H1 (cell line): ENCODE measurements at regions not wholly inside any gene's neighbourhood (a gene's known extent, or its start where the extent isn't known, plus 50 kb on each side); places are given as distances from the start of the nearest gene placed in this dataset.
A peak's percentile ranks its signal among the peaks of the same experiment; 100 is the strongest.

Experiments
- CTCF ChIA-PET: fragments of 300-600 bp; sonication (Branson Sonifier 250); formaldehyde crosslinking; loops from one replicate; lab custom pipeline; 2021; ENCODE audit not compliant: partially characterized antibody; lab: Charles Lee
- POLR2A ChIA-PET: fragments of 300-600 bp; sonication (Branson Sonifier 250); formaldehyde crosslinking; loops from one replicate; lab custom pipeline; 2021; ENCODE audit warnings: inconsistent platforms; ENCODE audit not compliant: partially characterized antibody; lab: Charles Lee
- DNase-seq, 2 experiments: peaks; one replicate each; pipeline versions ENCODE4 v3.0.0 to v3.0.0-alpha.2; 2010 to 2022; ENCODE audit warnings: low spot score in 2 of 2, low read depth in 1 of 2, mixed read lengths in 1 of 2
- FAIRE-seq: peaks from 2 replicates; lab custom pipeline; 2011; peaks lifted over from hg19 to GRCh38; lab: Jason Lieb, UNC
- H2AFZ ChIP-seq: 2 replicates; pipeline ENCODE4 v1.8.1; 2012; ENCODE audit warnings: low read length, inconsistent platforms
- H2AK5ac ChIP-seq: 2 replicates; pipeline ENCODE4 v1.6.1; 2013; ENCODE audit warnings: low read depth, low read length
- H2BK120ac ChIP-seq: replicated peaks from 2 replicates; pipeline ENCODE3; 2013; ENCODE audit warnings: low read depth, low read length, inconsistent platforms
- H2BK12ac ChIP-seq: 2 replicates; pipeline ENCODE4 v1.6.1; 2013; ENCODE audit warnings: low read depth, low read length
- H2BK15ac ChIP-seq: 2 replicates; pipeline ENCODE4 v1.6.1; 2013; ENCODE audit warnings: low read length
- H2BK20ac ChIP-seq: 2 replicates; pipeline ENCODE4 v1.6.1; 2013; ENCODE audit warnings: low read length
- H2BK5ac ChIP-seq: 2 replicates; pipeline ENCODE4 v1.6.1; 2013; ENCODE audit warnings: low read depth, low read length
- H3K14ac ChIP-seq: 2 replicates; pipeline ENCODE4 v1.6.1; 2013; ENCODE audit warnings: inconsistent platforms; ENCODE audit not compliant: insufficient read length
- H3K18ac ChIP-seq: 2 replicates; pipeline ENCODE4 v1.6.1; 2013; ENCODE audit warnings: low read length; ENCODE audit errors: extremely low read depth
- H3K23ac ChIP-seq: 2 replicates; pipeline ENCODE4 v1.6.1; 2013; ENCODE audit warnings: inconsistent platforms; ENCODE audit not compliant: insufficient read length
- H3K23me2 ChIP-seq: 2 replicates; pipeline ENCODE4 v1.6.1; 2013; ENCODE audit warnings: low read depth, low read length
- H3K27ac ChIP-seq: 2 replicates; pipeline ENCODE4 v1.6.1; 2011; ENCODE audit warnings: low read depth, low read length, inconsistent platforms
- H3K27me3 ChIP-seq, 4 experiments: replicated peaks in 1 of 4; 1 replicate in 1 of 4; 2 replicates in 3 of 4; pipeline versions ENCODE4 v1.6.1 to v1.8.1; 2011 to 2013; ENCODE audit warnings: low read length in 3 of 4, mild to moderate bottlenecking in 3 of 4, inconsistent platforms in 2 of 4, mixed read lengths in 2 of 4, moderate library complexity in 1 of 4; ENCODE audit not compliant: control insufficient read depth in 3 of 4, insufficient read depth in 3 of 4; ENCODE audit errors: extremely low read depth in 1 of 4
- H3K36me3 ChIP-seq, 4 experiments: 2 replicates each; pipeline versions ENCODE4 v1.6.1 to v1.8.1; 2011 to 2013; ENCODE audit warnings: mild to moderate bottlenecking in 4 of 4, low read length in 3 of 4, moderate library complexity in 2 of 4, control low read depth in 1 of 4, inconsistent platforms in 1 of 4; ENCODE audit not compliant: insufficient read depth in 4 of 4, control insufficient read depth in 2 of 4
- H3K4ac ChIP-seq: replicated peaks from 2 replicates; pipeline ENCODE3; 2013; ENCODE audit warnings: low read length, low read depth, mixed read lengths, inconsistent platforms; ENCODE audit not compliant: insufficient read length
- H3K4me1 ChIP-seq, 4 experiments: replicated peaks in 1 of 4; 1 replicate in 1 of 4; 2 replicates in 3 of 4; pipeline versions ENCODE4 v1.6.1 to v1.8.1; 2011 to 2013; ENCODE audit warnings: low read length in 3 of 4, inconsistent platforms in 2 of 4, mixed read lengths in 1 of 4; ENCODE audit not compliant: insufficient read depth in 4 of 4, control insufficient read depth in 3 of 4
- H3K4me2 ChIP-seq, 2 experiments: 2 replicates each; pipeline versions ENCODE4 v1.6.1 to v1.8.1; 2011 to 2013; ENCODE audit warnings: low read depth in 2 of 2, low read length in 2 of 2, control low read depth in 1 of 2, inconsistent platforms in 1 of 2, mild to moderate bottlenecking in 1 of 2; ENCODE audit not compliant: insufficient read depth in 1 of 2
- H3K4me3 ChIP-seq, 4 experiments: fragments of 200-600, 300-600 bp in 1 of 4; sonication (generic), shearing (Covaris generic), sonication (Bioruptor Twin) in 1 of 4; 2 replicates each; pipeline versions ENCODE4 v1.5.1 to v1.8.1; 2011 to 2016; ENCODE audit warnings: low read length in 4 of 4, low read depth in 3 of 4, control low read depth in 2 of 4, inconsistent platforms in 2 of 4, mild to moderate bottlenecking in 2 of 4, mixed read lengths in 1 of 4, moderate library complexity in 1 of 4; ENCODE audit not compliant: insufficient read depth in 2 of 4; ENCODE audit errors: extremely low read depth in 1 of 4
- H3K56ac ChIP-seq: replicated peaks from 2 replicates; pipeline ENCODE3; 2013; ENCODE audit warnings: low read depth, mild to moderate bottlenecking, mixed read lengths, low read length, inconsistent platforms; ENCODE audit not compliant: insufficient read length
- H3K79me1 ChIP-seq: 2 replicates; pipeline ENCODE4 v1.6.1; 2013; ENCODE audit warnings: low read depth, low read length, control low read depth
- H3K79me2 ChIP-seq, 2 experiments: 2 replicates each; pipeline versions ENCODE4 v1.6.1 to v1.8.1; 2012 to 2013; ENCODE audit warnings: low read length in 2 of 2, mild to moderate bottlenecking in 2 of 2, inconsistent platforms in 1 of 2; ENCODE audit not compliant: insufficient read depth in 2 of 2, control insufficient read depth in 1 of 2
- H3K9ac ChIP-seq, 4 experiments: replicated peaks in 1 of 4; 1 replicate in 1 of 4; 2 replicates in 3 of 4; pipeline versions ENCODE4 v1.6.1 to v1.8.1; 2011 to 2013; ENCODE audit warnings: low read depth in 3 of 4, low read length in 3 of 4, control low read depth in 2 of 4, mild to moderate bottlenecking in 2 of 4, moderate library complexity in 2 of 4, inconsistent platforms in 1 of 4; ENCODE audit errors: extremely low read depth in 1 of 4
- H3K9me3 ChIP-seq, 2 experiments: 2 replicates each; pipeline versions ENCODE4 v1.6.1 to v1.8.1; 2012 to 2013; ENCODE audit warnings: mild to moderate bottlenecking in 2 of 2, moderate library complexity in 2 of 2, control low read depth in 1 of 2, inconsistent platforms in 1 of 2, low read depth in 1 of 2, low read length in 1 of 2, mixed read lengths in 1 of 2; ENCODE audit not compliant: insufficient read depth in 2 of 2
- H4K20me1 ChIP-seq, 2 experiments: replicated peaks in 1 of 2; 2 replicates each; pipeline versions ENCODE3 to v1.8.1; 2011 to 2013; ENCODE audit warnings: inconsistent platforms in 2 of 2, low read length in 2 of 2, mild to moderate bottlenecking in 1 of 2; ENCODE audit not compliant: insufficient read depth in 2 of 2, control insufficient read depth in 1 of 2
- H4K5ac ChIP-seq: 2 replicates; pipeline ENCODE4 v1.6.1; 2013; ENCODE audit warnings: low read length, low read depth, mixed read lengths, inconsistent platforms; ENCODE audit not compliant: insufficient read length
- H4K8ac ChIP-seq: 2 replicates; pipeline ENCODE4 v1.8.0; 2013; ENCODE audit warnings: mild to moderate bottlenecking, moderate library complexity, low read length, inconsistent platforms; ENCODE audit not compliant: insufficient read depth; ENCODE audit errors: extremely low read depth
- H4K91ac ChIP-seq: replicated peaks from 2 replicates; pipeline ENCODE3; 2013; ENCODE audit warnings: low read length, mixed read lengths, inconsistent platforms; ENCODE audit not compliant: insufficient read length
- ATF2 ChIP-seq: IDR thresholded peaks from 2 replicates; pipeline ENCODE4 v1.6.1; 2012; ENCODE audit warnings: low read length, inconsistent platforms
- CTCF ChIP-seq, 3 experiments: IDR thresholded peaks; 1 replicate in 2 of 3; 2 replicates in 1 of 3; pipeline versions ENCODE4 v1.5.1 to v1.6.1; 2011; ENCODE audit warnings: low read length in 3 of 3, mild to moderate bottlenecking in 3 of 3, inconsistent platforms in 2 of 3, low read depth in 1 of 3, moderate library complexity in 1 of 3; ENCODE audit not compliant: insufficient read depth in 1 of 3; ENCODE audit errors: control extremely low read depth in 1 of 3
- EZH2 ChIP-seq: fragments of 200-600 bp; sonication (generic); IDR thresholded peaks from 2 replicates; pipeline ENCODE4 v1.7.1; 2012; ENCODE audit warnings: low read depth, mild to moderate bottlenecking, moderate library complexity, low read length, inconsistent platforms; ENCODE audit not compliant: severe bottlenecking
- PHF8 ChIP-seq: fragments of 200-600 bp; sonication (generic); conservative IDR thresholded peaks from 2 replicates; pipeline ENCODE4 v1.7.1; 2012; ENCODE audit warnings: low read depth, mild to moderate bottlenecking, inconsistent platforms, low read length, moderate library complexity
- POLR2AphosphoS5 ChIP-seq: IDR thresholded peaks from 2 replicates; pipeline ENCODE4 v1.6.1; 2011; ENCODE audit warnings: low read depth, low read length
- RAD21 ChIP-seq, 2 experiments: IDR thresholded peaks in 1 of 2; conservative IDR thresholded peaks in 1 of 2; 2 replicates each; pipeline ENCODE4 v1.6.1; 2011; ENCODE audit warnings: low read depth in 2 of 2, low read length in 2 of 2, improper control_type of control experiment in 1 of 2, inconsistent platforms in 1 of 2, mild to moderate bottlenecking in 1 of 2, moderate library complexity in 1 of 2
- SIRT6 ChIP-seq: IDR thresholded peaks from one replicate; pipeline ENCODE4 v1.7.1; 2012; ENCODE audit warnings: low read length, inconsistent platforms
- TAF1 ChIP-seq: IDR thresholded peaks from 2 replicates; pipeline ENCODE4 v1.6.1; 2011; ENCODE audit warnings: mild to moderate bottlenecking, low read depth, low read length
- TEAD4 ChIP-seq: IDR thresholded peaks from 2 replicates; pipeline ENCODE4 v1.6.1; 2012; ENCODE audit warnings: low read depth, low read length, inconsistent platforms, mixed read lengths
- WGBS, 2 experiments: shearing (Covaris generic) in 1 of 2; methylation state at CpG; one replicate each; pipeline versions ENCODE4 v1.1.6 to v1.1.7; 2013 to 2015; ENCODE audit warnings: low lambda C conversion rate in 2 of 2, mixed read lengths in 2 of 2, inconsistent platforms in 1 of 2, low coverage in 1 of 2, missing lambda C conversion rate in 1 of 2; ENCODE audit not compliant: insufficient replicate concordance in 2 of 2, insufficient coverage in 1 of 2, insufficient read length in 1 of 2; ENCODE audit errors: extremely low coverage in 1 of 2, missing lambda C conversion rate in 1 of 2; 5-methylcytosine and 5-hydroxymethylcytosine counted together

GRCh38 chr6:50381099-50381415, 331.3 kb upstream of the DEFB112 start:
- CTCF ChIA-PET, result interaction anchor here (0.6 to 1.5 kb wide), 9 partner anchors 12 to 1513 kb away, joined by 3 to 9 read pairs (median 3); no protein-coding TSS in a partner anchor
- peak in 1 of 2 experiments; percentile 70 for DNase-seq

More at GRCh38 chr6:50381099-50381415, 331.3 kb upstream of the DEFB112 start:
- H3K18ac ChIP-seq, result no peak overlapping the region
- H4K91ac ChIP-seq, result no peak overlapping the region
- H2AFZ ChIP-seq, result peak overlapping the region; percentile 88; the same call in 1 of the 2 replicates
- no peak overlapping the region for H3K4ac ChIP-seq
- H2BK12ac ChIP-seq, result no peak overlapping the region
- H3K9ac ChIP-seq, result no peak overlapping the region
- POLR2A ChIA-PET, result no interaction called here
- H3K4me3 ChIP-seq, result no peak overlapping the region
- no peak overlapping the region for H3K27ac ChIP-seq
- no peaks in the 10 kb centered on the region for H3K4me1 ChIP-seq
- H4K5ac ChIP-seq, result no peak overlapping the region
- no peak overlapping the region for H3K14ac ChIP-seq
- no peak overlapping the region for H3K23ac ChIP-seq
- H2BK20ac ChIP-seq, result no peak overlapping the region
- no peak overlapping the region for H3K4me2 ChIP-seq
- 45% methylated on average over 2 of the region's 2 CpGs; no CpG with 5 or more reads in 1 of the 2 experiments for WGBS, 2 experiments
- H4K8ac ChIP-seq, result no peak overlapping the region
- H2BK15ac ChIP-seq, result no peak overlapping the region
- H3K9me3 ChIP-seq, result no peaks in the 10 kb centered on the region
- no peaks in the 10 kb centered on the region for H3K23me2 ChIP-seq
- no peak overlapping the region for H2AK5ac ChIP-seq
- no peaks in the 10 kb centered on the region for H3K79me1 ChIP-seq
- peak; percentile 32 for FAIRE-seq
- TF ChIP-seq SIRT6 (no peak), EZH2 (no peak), RAD21 (IDR thresholded peaks at IDR 0.05 in 1 of 2, conservative IDR thresholded peaks at IDR 0.05 in 1 of 2; ENCODE audit: low read depth in 2 of 2, low read length in 2 of 2) (peak; percentile 38 to 50), ATF2 (no peak), TEAD4 (no peak), POLR2AphosphoS5 (no peak), CTCF (IDR thresholded peaks at IDR 0.05; ENCODE audit: control extremely low read depth in 1 of 3, insufficient read depth in 1 of 3, low read depth in 1 of 3, low read length in 3 of 3) (peak in 2 of 3 experiments; percentile 43 to 63; a peak in 3 of 4 replicates), PHF8 (no peak), TAF1 (no peak)
- TF ChIP-seq, all 59 proteins: peak for 2
- no peak overlapping the region for H3K56ac ChIP-seq
- no peak overlapping the region for H2BK120ac ChIP-seq
- no peaks in the 10 kb centered on the region for H4K20me1 ChIP-seq
- no peaks in the 10 kb centered on the region for H3K27me3 ChIP-seq
- no peak overlapping the region for H2BK5ac ChIP-seq
- H3K79me2 ChIP-seq, result no peaks in the 10 kb centered on the region
- H3K36me3 ChIP-seq, result no peaks in the 10 kb centered on the region
